Testis (tissue), 2 donors: ENCODE measurements at regions not wholly inside any gene's neighbourhood (a gene's known extent, or its start where the extent isn't known, plus 50 kb on each side); places are given as distances from the start of the nearest gene placed in this dataset.

ENCODE experiments used
- POLR2A ChIP-seq: fragments of 450-650 bp; IDR thresholded peaks from one replicate; pipeline ENCODE4 v1.6.1; 2017; ENCODE audit warnings: antibody characterized with exemption, mild to moderate bottlenecking, moderate library complexity
- TF ChIP-seq, protein P1 (sequence below), 3 experiments: fragments of 450-650 bp in 2 of 3; fragments of 200-600 bp in 1 of 3; sonication (generic) in 1 of 3; IDR thresholded peaks; one replicate each; pipeline ENCODE4 v1.5.1; 2016 to 2019; ENCODE audit warnings: antibody characterized with exemption in 3 of 3, mild to moderate bottlenecking in 2 of 3, moderate library complexity in 1 of 3

DNA sequence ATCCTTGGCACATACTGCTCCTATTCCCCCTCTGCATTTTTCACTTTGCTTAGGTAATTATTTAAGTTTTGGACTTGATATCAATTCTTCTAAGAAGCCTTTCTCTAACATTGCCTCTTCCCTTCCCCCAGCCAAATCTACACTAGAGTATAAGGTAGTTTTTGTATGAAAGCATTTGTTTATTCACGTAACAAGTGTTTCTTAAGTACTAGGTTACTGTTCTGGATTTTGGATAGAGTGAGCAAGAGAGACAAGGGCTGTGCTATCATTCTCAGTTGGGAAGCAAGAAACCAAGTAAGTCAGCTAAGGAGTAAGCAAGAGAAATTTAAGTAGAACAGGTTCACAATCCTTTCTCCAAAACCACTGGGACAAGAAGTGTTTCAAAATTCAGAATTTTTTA lies 55.9 kb upstream of the HHIP start:
- TF ChIP-seq, protein P1, sequence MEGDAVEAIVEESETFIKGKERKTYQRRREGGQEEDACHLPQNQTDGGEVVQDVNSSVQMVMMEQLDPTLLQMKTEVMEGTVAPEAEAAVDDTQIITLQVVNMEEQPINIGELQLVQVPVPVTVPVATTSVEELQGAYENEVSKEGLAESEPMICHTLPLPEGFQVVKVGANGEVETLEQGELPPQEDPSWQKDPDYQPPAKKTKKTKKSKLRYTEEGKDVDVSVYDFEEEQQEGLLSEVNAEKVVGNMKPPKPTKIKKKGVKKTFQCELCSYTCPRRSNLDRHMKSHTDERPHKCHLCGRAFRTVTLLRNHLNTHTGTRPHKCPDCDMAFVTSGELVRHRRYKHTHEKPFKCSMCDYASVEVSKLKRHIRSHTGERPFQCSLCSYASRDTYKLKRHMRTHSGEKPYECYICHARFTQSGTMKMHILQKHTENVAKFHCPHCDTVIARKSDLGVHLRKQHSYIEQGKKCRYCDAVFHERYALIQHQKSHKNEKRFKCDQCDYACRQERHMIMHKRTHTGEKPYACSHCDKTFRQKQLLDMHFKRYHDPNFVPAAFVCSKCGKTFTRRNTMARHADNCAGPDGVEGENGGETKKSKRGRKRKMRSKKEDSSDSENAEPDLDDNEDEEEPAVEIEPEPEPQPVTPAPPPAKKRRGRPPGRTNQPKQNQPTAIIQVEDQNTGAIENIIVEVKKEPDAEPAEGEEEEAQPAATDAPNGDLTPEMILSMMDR (IDR thresholded peaks at IDR 0.05) = no peak
- TF ChIP-seq POLR2A = no peak
